PC-9 (cell line): ENCODE measurements at regions not wholly inside any gene's neighbourhood (a gene's known extent, or its start where the extent isn't known, plus 50 kb on each side); places are given as distances from the start of the nearest gene placed in this dataset.
"Not testable (repeated sequence)": the region's sequence is repeated elsewhere in the genome, so short reads cannot be mapped to it uniquely, and the experiment has no call there.

Experiments
- BruUV-seq: library from RNA; stranded (reverse); fragments of 400-500 nt; replicated peaks from 2 replicates; lab custom pipeline; 2021; lab: Mats Ljungman, UMichigan
- CTCF ChIA-PET: fragments of 300-600 bp; sonication (Branson Sonifier 250); formaldehyde crosslinking; loops from one replicate; lab custom pipeline; 2022; ENCODE audit warnings: antibody characterized with exemption; lab: Charles Lee
- POLR2A ChIA-PET: fragments of 300-600 bp; sonication (Branson Sonifier 250); formaldehyde crosslinking; loops from one replicate; lab custom pipeline; 2022; ENCODE audit warnings: antibody characterized with exemption; ENCODE audit not compliant: unreplicated experiment; lab: Charles Lee
- DNase-seq, 2 experiments: peaks; one replicate each; pipeline versions ENCODE4 v3.0.0 to v3.0.0-alpha.2; 2015 to 2022; ENCODE audit warnings: mixed read lengths in 1 of 2
- H2AFZ ChIP-seq: fragments of 200-600 bp; sonication (generic); 2 replicates; pipeline ENCODE4 v1.8.1; 2017; ENCODE audit warnings: antibody characterized with exemption
- H3F3A ChIP-seq: fragments of 200-600 bp; sonication (generic); 2 replicates; pipeline ENCODE4 v1.8.1; 2017; ENCODE audit warnings: antibody characterized with exemption, mild to moderate bottlenecking, low read depth; ENCODE audit not compliant: insufficient read depth
- H3K27ac ChIP-seq: fragments of 200-600 bp; sonication (generic); 2 replicates; pipeline ENCODE4 v1.6.1; 2016; ENCODE audit warnings: mixed run types
- H3K27me3 ChIP-seq: fragments of 200-600 bp; sonication (generic); 2 replicates; pipeline ENCODE4 v1.6.1; 2016; ENCODE audit warnings: low read depth, mixed run types; ENCODE audit not compliant: insufficient read depth
- H3K36me3 ChIP-seq: fragments of 200-600 bp; sonication (generic); 2 replicates; pipeline ENCODE4 v1.6.1; 2016; ENCODE audit warnings: low read depth, mixed run types
- H3K4me1 ChIP-seq: fragments of 200-600 bp; sonication (generic); replicated peaks from 2 replicates; pipeline ENCODE4 v1.6.1; 2016; ENCODE audit warnings: mixed run types; ENCODE audit not compliant: insufficient read depth
- H3K4me2 ChIP-seq: fragments of 200-600 bp; sonication (generic); 2 replicates; pipeline ENCODE4 v1.6.1; 2017; ENCODE audit warnings: mixed run types
- H3K4me3 ChIP-seq: fragments of 200-600 bp; sonication (generic); 2 replicates; pipeline ENCODE4 v1.6.1; 2016; ENCODE audit warnings: mixed run types
- H3K79me2 ChIP-seq: fragments of 200-600 bp; sonication (generic); 2 replicates; pipeline ENCODE4 v1.6.1; 2017; ENCODE audit warnings: low read depth, mixed run types
- H3K9me2 ChIP-seq: fragments of 200-600 bp; sonication (generic); 2 replicates; pipeline ENCODE4 v1.8.1; 2017; ENCODE audit warnings: mild to moderate bottlenecking; ENCODE audit not compliant: insufficient read depth
- H3K9me3 ChIP-seq: fragments of 200-600 bp; sonication (generic); 2 replicates; pipeline ENCODE4 v1.8.1; 2016; ENCODE audit warnings: low read depth; ENCODE audit not compliant: insufficient read depth
- H4K20me1 ChIP-seq: fragments of 200-600 bp; sonication (generic); 2 replicates; pipeline ENCODE4 v1.8.1; 2017; ENCODE audit not compliant: insufficient read depth
- CTCF ChIP-seq: fragments of 200-600 bp; sonication (generic); conservative IDR thresholded peaks from 2 replicates; pipeline ENCODE4 v1.6.1; 2017; ENCODE audit warnings: mixed run types, antibody characterized with exemption, mild to moderate bottlenecking, moderate library complexity
- EZH2 ChIP-seq: fragments of 200-600 bp; sonication (generic); IDR thresholded peaks from 2 replicates; pipeline ENCODE4 v1.8.0; 2017; ENCODE audit warnings: antibody characterized with exemption, low read depth
- intact Hi-C: fragments of 100-400 bp; cut with micrococcal nuclease; formaldehyde crosslinking; loops from one replicate; pipeline ENCODE4 v1.10.0; 2022; ENCODE audit not compliant: unreplicated experiment

- no peaks in the 10 kb centered on the region for H3K9me3 ChIP-seq
- no peaks in the 10 kb centered on the region for H3K4me1 ChIP-seq
- no peaks in the 10 kb centered on the region for H3K9me2 ChIP-seq
- no peak overlapping the region for H2AFZ ChIP-seq
- H4K20me1 ChIP-seq = no peaks in the 10 kb centered on the region
- intact Hi-C loops = no loop called here
- no peak for DNase-seq
- H3K79me2 ChIP-seq = no peaks in the 10 kb centered on the region
- POLR2A ChIA-PET = no interaction called here
- CTCF ChIA-PET = no interaction called here
- no peak for TF ChIP-seq CTCF
- no peak for TF ChIP-seq EZH2
- H3K27ac ChIP-seq = no peak overlapping the region
- no peak overlapping the region for H3K4me3 ChIP-seq
- BruUV-seq = no TSS peak
- no peak overlapping the region for H3K4me2 ChIP-seq
- no peaks in the 10 kb centered on the region for H3K27me3 ChIP-seq
- H3K36me3 ChIP-seq = no peaks in the 10 kb centered on the region
- no peaks in the 10 kb centered on the region for H3F3A ChIP-seq
These were observed 111.9 kb upstream of the MARCHF11 start for GRCh38 chr5:16291474-16291873.

- CTCF ChIA-PET = interaction anchor here (0.8 kb wide), 1 partner anchor 10 kb away, joined by 3 read pairs; no protein-coding TSS in a partner anchor
- intact Hi-C loops = no loop called here
These were observed 104.2 kb upstream of the MARCHF11 start for GRCh38 chr5:16283791-16284190.

DNA sequence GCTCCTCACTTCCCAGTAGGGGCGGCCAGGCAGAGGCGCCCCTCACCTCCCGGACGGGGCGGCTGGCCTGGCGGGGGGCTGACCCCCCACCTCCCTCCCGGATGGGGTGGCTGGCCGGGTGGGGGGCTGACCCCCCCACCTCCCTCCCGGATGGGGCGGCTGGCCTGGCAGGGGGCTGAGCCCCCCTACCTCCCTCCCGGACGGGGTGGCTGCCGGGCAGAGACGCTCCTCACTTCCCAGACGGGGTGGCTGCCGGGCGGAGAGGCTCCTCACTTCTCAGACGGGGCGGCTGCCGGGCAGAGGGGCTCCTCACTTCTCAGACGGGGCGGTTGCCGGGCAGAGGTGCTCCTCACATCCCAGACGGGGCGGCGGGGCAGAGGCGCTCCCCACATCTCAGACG, 97.3 kb upstream of the MARCHF11 start:
- H3K4me1 ChIP-seq, DNase-seq, H3K9me3 ChIP-seq, H3K4me2 ChIP-seq, H3K36me3 ChIP-seq, H3K9me2 ChIP-seq, H2AFZ ChIP-seq, POLR2A ChIA-PET, H3K27ac ChIP-seq, H3K79me2 ChIP-seq, H3K4me3 ChIP-seq, H3K27me3 ChIP-seq, H3F3A ChIP-seq, BruUV-seq, H4K20me1 ChIP-seq, CTCF ChIA-PET, intact Hi-C loops: not testable (repeated sequence)

More at GRCh38 chr5:16283791-16284190, 104.2 kb upstream of the MARCHF11 start:
- Histone ChIP-seq H2AFZ (no peak overlapping the region), H3K27ac (no peak overlapping the region), H3K9me3 (no peaks in the 10 kb centered on the region), H3K4me2 (no peak overlapping the region), H4K20me1 (no peaks in the 10 kb centered on the region), H3K9me2 (no peaks in the 10 kb centered on the region), H3K4me3 (no peak overlapping the region), H3F3A (no peaks in the 10 kb centered on the region), H3K27me3 (no peaks in the 10 kb centered on the region), H3K4me1 (no peaks in the 10 kb centered on the region), H3K36me3 (no peaks in the 10 kb centered on the region), H3K79me2 (no peaks in the 10 kb centered on the region)
- no TSS peak for BruUV-seq
- TF ChIP-seq EZH2 (no peak), CTCF (no peak)
- POLR2A ChIA-PET = no interaction called here
- DNase-seq = peak in 1 of 2 experiments; percentile 22

- H3K9me2 ChIP-seq = no peaks in the 10 kb centered on the region
- no peak for TF ChIP-seq CTCF
- no peak for TF ChIP-seq EZH2
- no peaks in the 10 kb centered on the region for H4K20me1 ChIP-seq
- intact Hi-C loops = no loop called here
- no peaks in the 10 kb centered on the region for H3K36me3 ChIP-seq
- H3F3A ChIP-seq = no peaks in the 10 kb centered on the region; the same call in 1 of the 2 replicates
- H3K27me3 ChIP-seq = no peaks in the 10 kb centered on the region
- no peaks in the 10 kb centered on the region for H3K79me2 ChIP-seq
- no peaks in the 10 kb centered on the region for H3K9me3 ChIP-seq
- ChIA-PET CTCF (no interaction called here), POLR2A (no interaction called here)
- H2AFZ ChIP-seq = no peak overlapping the region
- no peak for DNase-seq
- BruUV-seq = no TSS peak
- no peak overlapping the region for H3K27ac ChIP-seq
- no peak overlapping the region for H3K4me3 ChIP-seq
- no peaks in the 10 kb centered on the region for H3K4me1 ChIP-seq
- H3K4me2 ChIP-seq = no peak overlapping the region
These were observed 92.3 kb upstream of the MARCHF11 start for GRCh38 chr5:16271851-16272250.
